IMR-90 (cell line): ENCODE measurements at regions not wholly inside any gene's neighbourhood (a gene's known extent, or its start where the extent isn't known, plus 50 kb on each side); places are given as distances from the start of the nearest gene placed in this dataset.

Source experiments
- BHLHE40 ChIP-seq: fragments of 150-350 bp; IDR thresholded peaks from 2 replicates; pipeline ENCODE4 v1.6.1; 2016; ENCODE audit warnings: mild to moderate bottlenecking, low read depth, low read length
- CHD1 ChIP-seq: IDR thresholded peaks from 2 replicates; pipeline ENCODE4 v1.6.1; 2012; ENCODE audit warnings: low read depth, low read length, improper control_type of control experiment
- CTCF ChIP-seq: conservative IDR thresholded peaks from 2 replicates; pipeline ENCODE4 v1.5.1; 2012; ENCODE audit warnings: mild to moderate bottlenecking, low read depth, low read length, improper control_type of control experiment
- FOS ChIP-seq: fragments of 150-350 bp; IDR thresholded peaks from 2 replicates; pipeline ENCODE4 v1.6.1; 2016; ENCODE audit warnings: low read depth, low read length
- MAZ ChIP-seq: IDR thresholded peaks from 2 replicates; pipeline ENCODE4 v1.6.1; 2012; ENCODE audit warnings: low read depth, mild to moderate bottlenecking, low read length, improper control_type of control experiment, moderate library complexity, borderline replicate concordance
- MXI1 ChIP-seq: IDR thresholded peaks from 2 replicates; pipeline ENCODE4 v1.6.1; 2012; ENCODE audit warnings: low read depth, mild to moderate bottlenecking, low read length, moderate library complexity, borderline replicate concordance
- POLR2A ChIP-seq: IDR thresholded peaks from 2 replicates; pipeline ENCODE4 v1.6.1; 2012; ENCODE audit warnings: mild to moderate bottlenecking, low read depth, low read length
- RAD21 ChIP-seq: IDR thresholded peaks from 2 replicates; pipeline ENCODE4 v1.6.1; 2012; ENCODE audit warnings: low read length, improper control_type of control experiment
- RCOR1 ChIP-seq: IDR thresholded peaks from 2 replicates; pipeline ENCODE4 v1.6.1; 2012; ENCODE audit warnings: mild to moderate bottlenecking, low read length, improper control_type of control experiment; ENCODE audit not compliant: insufficient replicate concordance
- RFX5 ChIP-seq: IDR thresholded peaks from 2 replicates; pipeline ENCODE4 v1.8.0; 2012; ENCODE audit warnings: low read depth, mild to moderate bottlenecking, low read length, moderate library complexity
- SMC3 ChIP-seq: fragments of 150-350 bp; IDR thresholded peaks from 2 replicates; pipeline ENCODE4 v1.6.1; 2016; ENCODE audit warnings: low read depth, mild to moderate bottlenecking, antibody characterized with exemption, low read length, moderate library complexity

- no peak for TF ChIP-seq POLR2A
- no peak for TF ChIP-seq CTCF
- TF ChIP-seq SMC3, result no peak
- TF ChIP-seq RCOR1, result no peak
- no peak for TF ChIP-seq MXI1
- TF ChIP-seq RAD21, result no peak
- no peak for TF ChIP-seq BHLHE40
- no peak for TF ChIP-seq FOS
- TF ChIP-seq MAZ, result no peak
- no peak for TF ChIP-seq CHD1
- TF ChIP-seq RFX5, result no peak
These were observed 188.4 kb upstream of the KLF12 start for GRCh38 chr13:74322562-74322961.
